Activated CD4-positive, alpha-beta memory T cell treated with anti-CD3 and anti-CD28 coated beads for 36 hours (primary cell): ENCODE measurements at regions not wholly inside any gene's neighbourhood (a gene's known extent, or its start where the extent isn't known, plus 50 kb on each side); places are given as distances from the start of the nearest gene placed in this dataset.

Source experiments
- CTCF ChIA-PET: fragments of 350-600 bp; sonication (Branson Sonifier 250); formaldehyde crosslinking; loops from one replicate; lab custom pipeline; 2021; ENCODE audit warnings: antibody characterized with exemption, inconsistent platforms; lab: Charles Lee
- POLR2A ChIA-PET: fragments of 350-600 bp; sonication (Branson Sonifier 250); formaldehyde crosslinking; loops from one replicate; lab custom pipeline; 2021; ENCODE audit warnings: antibody characterized with exemption; lab: Charles Lee
- DNase-seq: peaks from one replicate; pipeline ENCODE4 v3.0.0-alpha.2; 2020
- H3K27ac Mint-ChIP-seq: one replicate; pipeline ENCODE4 v1.8.0; 2021; ENCODE audit warnings: mixed read lengths
- H3K27me3 Mint-ChIP-seq: one replicate; pipeline ENCODE4 v1.8.0; 2021; ENCODE audit warnings: mixed read lengths
- H3K36me3 Mint-ChIP-seq: one replicate; pipeline ENCODE4 v1.8.0; 2021; ENCODE audit warnings: mixed read lengths
- H3K4me1 Mint-ChIP-seq: one replicate; pipeline ENCODE4 v1.8.0; 2021; ENCODE audit warnings: low read depth, mixed read lengths
- H3K4me3 Mint-ChIP-seq: one replicate; pipeline ENCODE4 v1.8.0; 2021; ENCODE audit warnings: mild to moderate bottlenecking, mixed read lengths
- H3K9me3 Mint-ChIP-seq: one replicate; pipeline ENCODE4 v1.8.0; 2021; ENCODE audit warnings: mixed read lengths
- intact Hi-C: fragments of 100-400 bp; cut with micrococcal nuclease; formaldehyde crosslinking; loops from one replicate; pipeline ENCODE4 v1.15.1; 2023

DNA sequence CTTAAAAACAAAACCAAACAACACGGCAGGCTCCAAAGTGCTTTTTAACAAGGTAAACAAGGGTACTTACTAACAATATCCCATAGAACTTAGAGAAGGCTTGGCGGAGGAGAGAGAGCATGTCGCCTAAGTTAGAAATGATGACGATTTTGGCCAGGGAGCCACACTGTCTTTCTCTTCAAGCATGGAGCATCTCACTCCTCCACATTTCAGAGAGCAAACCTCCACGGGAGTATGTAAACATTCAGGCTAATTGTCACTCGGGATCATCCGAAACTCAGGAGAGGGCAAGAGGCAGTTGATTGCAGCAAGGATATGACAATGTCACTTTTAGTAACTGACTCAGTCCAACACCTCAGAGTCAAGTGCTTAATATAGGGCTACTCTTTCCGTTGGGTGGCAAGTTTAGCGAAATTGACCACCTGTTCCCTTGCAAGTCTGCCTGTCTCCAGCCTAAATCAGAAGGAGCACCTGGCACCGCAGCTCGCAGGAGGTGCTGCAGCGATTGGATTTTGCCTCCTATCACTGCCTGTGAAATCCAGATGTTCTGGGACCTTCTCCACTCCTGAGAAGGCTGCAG, 65.8 kb upstream of the RPS6KA2 start:
- Mint-ChIP-seq H3K4me1 (no peaks in the 10 kb centered on the region), H3K9me3 (no peaks in the 10 kb centered on the region), H3K27ac (no peak overlapping the region), H3K4me3 (no peak overlapping the region), H3K27me3 (no peaks in the 10 kb centered on the region), H3K36me3 (no peaks in the 10 kb centered on the region)
- POLR2A ChIA-PET, result no interaction called here
- DNase-seq, result no peak
- CTCF ChIA-PET, result no interaction called here
- intact Hi-C loops, result no loop called here

DNA sequence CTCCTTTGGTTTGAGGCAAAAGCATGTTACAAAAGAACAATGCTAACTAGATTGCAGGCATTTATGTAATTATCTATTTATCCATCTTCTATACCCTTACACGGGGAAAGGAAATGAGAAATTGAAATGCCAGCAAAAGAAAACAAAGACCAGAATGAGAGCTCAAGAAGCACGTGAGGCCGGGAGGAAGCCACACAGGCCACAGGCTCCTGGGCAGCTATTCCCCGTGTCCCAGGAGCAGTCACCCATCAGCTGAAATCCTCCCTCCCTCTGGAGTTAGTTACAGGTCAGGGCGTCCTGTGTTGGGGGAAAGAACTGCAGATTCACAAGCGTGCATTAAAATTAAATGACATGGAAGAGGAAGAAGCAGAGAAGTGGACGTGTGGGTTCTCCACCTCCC, 64.7 kb upstream of the RPS6KA2 start:
- no peaks in the 10 kb centered on the region for H3K36me3 Mint-ChIP-seq
- ChIA-PET CTCF (no interaction called here), POLR2A (no interaction called here)
- no peaks in the 10 kb centered on the region for H3K9me3 Mint-ChIP-seq
- no peak overlapping the region for H3K27ac Mint-ChIP-seq
- intact Hi-C loops, result no loop called here
- no peaks in the 10 kb centered on the region for H3K4me1 Mint-ChIP-seq
- DNase-seq, result no peak
- H3K4me3 Mint-ChIP-seq, result no peak overlapping the region
- H3K27me3 Mint-ChIP-seq, result no peaks in the 10 kb centered on the region

- intact Hi-C loops, result no loop called here
- Mint-ChIP-seq H3K27me3 (no peaks in the 10 kb centered on the region), H3K4me1 (no peaks in the 10 kb centered on the region), H3K4me3 (no peak overlapping the region), H3K36me3 (no peaks in the 10 kb centered on the region), H3K27ac (no peak overlapping the region), H3K9me3 (no peaks in the 10 kb centered on the region)
- POLR2A ChIA-PET, result no interaction called here
- CTCF ChIA-PET, result no interaction called here
- DNase-seq, result no peak
These were observed 64.1 kb upstream of the RPS6KA2 start for GRCh38 chr6:166691199-166691598.

- ChIA-PET CTCF (no interaction called here), POLR2A (no interaction called here)
- Mint-ChIP-seq H3K27me3 (no peaks in the 10 kb centered on the region), H3K4me3 (no peak overlapping the region), H3K9me3 (no peaks in the 10 kb centered on the region), H3K27ac (no peak overlapping the region), H3K4me1 (no peaks in the 10 kb centered on the region), H3K36me3 (no peaks in the 10 kb centered on the region)
- intact Hi-C loops, result no loop called here
- no peak for DNase-seq
These were observed 62.6 kb upstream of the RPS6KA2 start for GRCh38 chr6:166689687-166690086.

GRCh38 chr6:166688901-166689300, 61.9 kb upstream of the RPS6KA2 start:
- POLR2A ChIA-PET, result no interaction called here
- CTCF ChIA-PET, result no interaction called here
- Mint-ChIP-seq H3K9me3 (no peaks in the 10 kb centered on the region), H3K27me3 (no peaks in the 10 kb centered on the region), H3K4me3 (no peak overlapping the region), H3K36me3 (no peaks in the 10 kb centered on the region), H3K4me1 (no peaks in the 10 kb centered on the region), H3K27ac (no peak overlapping the region)
- DNase-seq, result no peak
- intact Hi-C loops, result no loop called here

- Mint-ChIP-seq H3K4me3 (no peak overlapping the region), H3K36me3 (no peaks in the 10 kb centered on the region), H3K27ac (no peak overlapping the region), H3K4me1 (no peaks in the 10 kb centered on the region), H3K27me3 (no peaks in the 10 kb centered on the region), H3K9me3 (no peaks in the 10 kb centered on the region)
- intact Hi-C loops, result no loop called here
- POLR2A ChIA-PET, result no interaction called here
- CTCF ChIA-PET, result no interaction called here
- DNase-seq, result no peak
These were observed 60.8 kb upstream of the RPS6KA2 start for GRCh38 chr6:166687879-166688205.

GRCh38 chr6:166687070-166687878, 60.2 kb upstream of the RPS6KA2 start:
- Mint-ChIP-seq H3K4me1 (no peaks in the 10 kb centered on the region), H3K9me3 (no peaks in the 10 kb centered on the region), H3K27ac (no peak overlapping the region), H3K36me3 (no peaks in the 10 kb centered on the region), H3K27me3 (no peaks in the 10 kb centered on the region), H3K4me3 (no peak overlapping the region)
- DNase-seq, result no peak
- POLR2A ChIA-PET, result no interaction called here
- intact Hi-C loops, result no loop called here
- CTCF ChIA-PET, result no interaction called here

- ChIA-PET POLR2A (no interaction called here), CTCF (no interaction called here)
- Mint-ChIP-seq H3K9me3 (no peaks in the 10 kb centered on the region), H3K36me3 (no peaks in the 10 kb centered on the region), H3K27ac (no peak overlapping the region), H3K27me3 (no peaks in the 10 kb centered on the region), H3K4me1 (no peaks in the 10 kb centered on the region), H3K4me3 (no peak overlapping the region)
- intact Hi-C loops, result no loop called here
- no peak for DNase-seq
These were observed 59.3 kb upstream of the RPS6KA2 start for GRCh38 chr6:166686317-166686716.

- no peaks in the 10 kb centered on the region for H3K36me3 Mint-ChIP-seq
- ChIA-PET CTCF (no interaction called here), POLR2A (interaction anchor here (1.2 kb wide), 1 partner anchor 12 kb away, joined by 3 read pairs; no protein-coding TSS in a partner anchor)
- intact Hi-C loops, result no loop called here
- no peak overlapping the region for H3K27ac Mint-ChIP-seq
- no peaks in the 10 kb centered on the region for H3K27me3 Mint-ChIP-seq
- DNase-seq, result no peak
- H3K4me1 Mint-ChIP-seq, result no peaks in the 10 kb centered on the region
- no peak overlapping the region for H3K4me3 Mint-ChIP-seq
- H3K9me3 Mint-ChIP-seq, result peaks cover 2% of the 10 kb centered on the region
These were observed 57.8 kb upstream of the RPS6KA2 start for GRCh38 chr6:166684866-166685265.

- no peak for DNase-seq
- no peaks in the 10 kb centered on the region for H3K36me3 Mint-ChIP-seq
- ChIA-PET POLR2A (no interaction called here), CTCF (no interaction called here)
- intact Hi-C loops, result no loop called here
- H3K27ac Mint-ChIP-seq, result no peak overlapping the region
- no peaks in the 10 kb centered on the region for H3K4me1 Mint-ChIP-seq
- H3K9me3 Mint-ChIP-seq, result peaks cover 2% of the 10 kb centered on the region
- H3K27me3 Mint-ChIP-seq, result no peaks in the 10 kb centered on the region
- H3K4me3 Mint-ChIP-seq, result no peak overlapping the region
These were observed 57.1 kb upstream of the RPS6KA2 start for GRCh38 chr6:166684170-166684569.

DNA sequence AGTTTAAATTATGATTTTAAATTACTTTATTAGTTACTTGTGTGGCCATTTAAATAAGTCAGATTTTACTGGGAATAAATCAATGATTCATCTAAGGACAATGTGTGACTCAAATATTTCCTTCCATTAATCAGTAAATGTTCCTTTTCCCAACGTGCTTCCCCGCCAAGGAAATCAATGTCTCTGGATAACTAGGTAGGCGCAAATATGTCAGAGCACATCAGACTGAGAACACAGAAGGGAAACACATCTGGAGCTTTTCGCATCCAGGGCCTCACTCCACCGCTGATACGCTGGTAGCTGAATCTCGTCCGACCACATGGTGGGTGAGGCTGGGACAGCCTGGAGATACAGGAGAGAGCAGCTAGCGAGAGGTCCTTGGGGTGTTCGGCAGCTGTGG, 56.4 kb upstream of the RPS6KA2 start:
- Mint-ChIP-seq H3K27ac (no peak overlapping the region), H3K27me3 (no peaks in the 10 kb centered on the region), H3K4me3 (no peak overlapping the region), H3K4me1 (no peaks in the 10 kb centered on the region), H3K9me3 (peaks cover 2% of the 10 kb centered on the region), H3K36me3 (no peaks in the 10 kb centered on the region)
- no peak for DNase-seq
- POLR2A ChIA-PET, result no interaction called here
- CTCF ChIA-PET, result no interaction called here
- intact Hi-C loops, result no loop called here

DNA sequence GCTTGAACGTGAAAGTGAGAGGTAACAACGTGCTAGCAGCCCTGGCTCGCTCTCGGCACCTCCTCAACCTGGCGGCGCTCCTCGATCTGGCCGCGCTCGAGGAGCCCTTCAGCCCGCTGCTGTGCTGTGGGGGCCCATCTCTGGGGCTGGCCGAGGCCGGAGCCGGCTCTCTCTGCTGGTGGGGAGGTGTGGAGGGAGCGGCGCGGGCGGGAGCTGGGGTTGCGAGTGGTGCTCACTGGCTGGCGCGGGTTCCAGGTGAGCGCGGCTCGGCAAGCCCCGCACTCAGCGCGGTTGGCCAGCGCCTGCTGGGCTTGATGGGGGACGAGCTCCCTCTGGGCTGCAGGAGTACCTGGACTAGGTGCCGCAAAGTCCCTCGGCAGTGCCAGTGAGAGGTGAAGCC, 52.5 kb upstream of the RPS6KA2 start:
- no peak overlapping the region for H3K27ac Mint-ChIP-seq
- intact Hi-C loops, result no loop called here
- POLR2A ChIA-PET, result no interaction called here
- H3K27me3 Mint-ChIP-seq, result no peaks in the 10 kb centered on the region
- no peak for DNase-seq
- no peak overlapping the region for H3K4me3 Mint-ChIP-seq
- CTCF ChIA-PET, result no interaction called here
- H3K9me3 Mint-ChIP-seq, result peaks cover 2% of the 10 kb centered on the region
- H3K36me3 Mint-ChIP-seq, result no peaks in the 10 kb centered on the region
- H3K4me1 Mint-ChIP-seq, result no peaks in the 10 kb centered on the region

GRCh38 chr6:166678426-166678825, 51.4 kb upstream of the RPS6KA2 start:
- Mint-ChIP-seq H3K27me3 (no peaks in the 10 kb centered on the region), H3K27ac (no peak overlapping the region), H3K4me3 (no peak overlapping the region), H3K36me3 (no peaks in the 10 kb centered on the region), H3K4me1 (no peaks in the 10 kb centered on the region), H3K9me3 (peaks cover 2% of the 10 kb centered on the region)
- no peak for DNase-seq
- ChIA-PET POLR2A (no interaction called here), CTCF (no interaction called here)
- intact Hi-C loops, result no loop called here
